HG03103 (cell line): ENCODE measurements at regions not wholly inside any gene's neighbourhood (a gene's known extent, or its start where the extent isn't known, plus 50 kb on each side); places are given as distances from the start of the nearest gene placed in this dataset.

Source experiments
- ATAC-seq: cut with Tn5 transposase; IDR thresholded peaks from one replicate; pipeline ENCODE4 v1.9.1; 2021; ENCODE audit warnings: low read depth; ENCODE audit not compliant: unreplicated experiment

- no peak for ATAC-seq
These were observed 129.5 kb upstream of the DSCAM start for GRCh38 chr21:40976198-40977109.

DNA sequence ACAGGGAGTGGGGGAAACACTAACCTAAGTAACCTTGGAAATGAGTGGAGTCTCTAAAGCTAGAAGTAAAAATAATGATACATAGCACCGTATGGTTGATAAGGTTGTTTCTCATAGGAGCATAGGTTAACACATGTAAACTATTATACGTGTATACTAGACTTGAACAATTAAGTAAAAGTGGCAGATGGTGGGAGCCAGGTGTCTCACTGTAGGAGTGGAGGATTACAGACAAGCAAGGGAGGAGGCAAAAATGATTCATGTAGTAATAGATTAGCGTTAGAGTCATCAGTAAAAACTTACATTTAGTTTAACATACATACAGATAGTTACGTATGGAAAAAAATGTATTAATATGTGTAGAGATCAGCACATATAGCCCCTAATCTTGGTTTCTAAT is 138.4 kb upstream of the DSCAM start:
- no peak for ATAC-seq

- no peak for ATAC-seq
These were observed 143.4 kb upstream of the DSCAM start for GRCh38 chr21:40990366-40990765.

- no peak for ATAC-seq
These were observed 150.9 kb upstream of the DSCAM start for GRCh38 chr21:40997831-40998230.

GRCh38 chr21:41000838-41001237 is 153.9 kb upstream of the DSCAM start:
- no peak for ATAC-seq

GRCh38 chr21:41006636-41007035 is 159.7 kb upstream of the DSCAM start:
- no peak for ATAC-seq

DNA sequence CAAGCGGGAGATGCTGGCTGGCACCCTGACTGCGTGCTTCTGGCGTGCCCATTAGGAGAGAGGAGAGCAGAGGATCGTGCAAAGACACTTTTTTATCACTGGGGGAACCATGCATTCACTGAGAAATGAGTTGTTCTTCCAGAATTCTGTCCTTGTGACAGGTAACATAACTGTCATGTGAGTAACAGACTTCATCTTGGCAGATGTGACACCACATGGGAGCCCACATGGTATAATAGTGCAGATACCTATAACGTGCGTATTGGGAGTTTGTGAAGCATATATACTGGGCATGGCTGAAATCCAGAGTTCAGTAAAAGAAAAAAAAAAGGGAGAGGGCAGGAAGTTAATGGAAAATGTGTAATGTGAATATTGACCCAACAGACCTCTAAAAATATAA is 159.6 kb upstream of the BACE2 start:
- no peak for ATAC-seq

DNA sequence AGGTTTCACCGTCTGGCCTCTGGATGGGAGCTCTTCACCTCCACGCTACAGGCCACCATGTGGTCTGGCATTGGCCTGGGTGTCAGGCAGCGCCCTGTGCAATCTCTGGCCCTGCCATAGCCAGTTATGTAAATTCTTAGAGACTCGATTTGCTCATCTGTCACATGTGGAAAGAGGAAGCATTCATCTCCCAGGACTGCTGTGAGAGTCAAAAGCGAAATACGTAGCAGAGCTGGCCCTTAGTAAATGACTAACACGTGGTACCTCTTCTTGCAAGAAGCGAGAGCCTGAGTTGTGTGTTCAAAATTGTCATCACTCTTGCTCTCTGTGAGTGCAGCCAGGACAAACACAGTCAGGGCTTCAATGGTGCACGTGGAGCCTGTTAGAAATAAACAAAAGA is 159.0 kb upstream of the BACE2 start:
- ATAC-seq = no peak

DNA sequence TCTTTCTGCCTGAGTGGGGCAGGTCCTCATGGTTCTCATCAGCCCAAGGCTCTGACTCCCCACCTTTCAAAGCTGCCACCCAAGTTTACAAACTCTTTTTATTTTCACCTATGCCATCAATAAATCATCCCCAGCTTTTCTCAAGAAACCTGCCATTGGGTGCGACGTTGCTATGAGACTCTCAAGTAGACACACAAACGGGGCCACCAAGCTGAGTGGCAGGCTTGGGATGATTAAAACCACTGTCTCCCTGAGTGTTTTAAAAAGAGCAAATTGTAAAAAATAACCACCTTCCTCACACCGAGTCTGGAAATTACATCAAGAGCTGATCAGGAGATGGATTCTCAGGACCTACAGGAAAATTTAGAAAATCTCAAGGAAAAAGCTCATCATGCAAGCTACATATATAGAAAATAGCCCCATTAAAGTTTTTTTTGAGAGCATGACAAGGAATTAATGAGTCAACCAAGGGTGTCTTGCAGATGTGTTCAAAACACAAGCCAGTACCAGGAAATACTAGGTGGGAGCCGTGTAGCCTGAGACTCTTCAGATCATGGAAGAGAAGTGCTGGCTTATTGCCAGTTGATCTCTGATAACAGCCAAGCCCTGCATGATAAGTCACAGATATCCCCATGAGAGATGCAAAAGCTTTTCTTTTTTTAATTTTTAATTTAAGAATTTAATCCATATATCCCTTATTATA is 158.4 kb upstream of the BACE2 start:
- ATAC-seq = no peak

DNA sequence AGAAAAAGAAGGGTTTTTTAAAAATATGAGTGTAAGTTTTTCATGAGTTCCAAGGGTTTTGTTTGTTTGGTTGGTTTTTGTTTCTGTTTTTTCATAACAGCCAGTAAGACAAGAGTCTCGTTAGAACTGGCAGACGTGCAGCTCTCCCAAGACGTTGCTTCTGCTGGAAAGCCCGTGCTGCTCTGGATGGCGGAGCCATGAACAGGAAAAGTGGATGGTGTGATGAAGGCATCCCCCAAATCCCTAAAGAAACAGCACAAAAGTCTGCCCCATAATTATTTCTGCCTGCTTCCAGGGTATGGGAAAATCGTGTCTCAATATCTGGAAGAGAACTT is 157.9 kb upstream of the BACE2 start:
- no peak for ATAC-seq

DNA sequence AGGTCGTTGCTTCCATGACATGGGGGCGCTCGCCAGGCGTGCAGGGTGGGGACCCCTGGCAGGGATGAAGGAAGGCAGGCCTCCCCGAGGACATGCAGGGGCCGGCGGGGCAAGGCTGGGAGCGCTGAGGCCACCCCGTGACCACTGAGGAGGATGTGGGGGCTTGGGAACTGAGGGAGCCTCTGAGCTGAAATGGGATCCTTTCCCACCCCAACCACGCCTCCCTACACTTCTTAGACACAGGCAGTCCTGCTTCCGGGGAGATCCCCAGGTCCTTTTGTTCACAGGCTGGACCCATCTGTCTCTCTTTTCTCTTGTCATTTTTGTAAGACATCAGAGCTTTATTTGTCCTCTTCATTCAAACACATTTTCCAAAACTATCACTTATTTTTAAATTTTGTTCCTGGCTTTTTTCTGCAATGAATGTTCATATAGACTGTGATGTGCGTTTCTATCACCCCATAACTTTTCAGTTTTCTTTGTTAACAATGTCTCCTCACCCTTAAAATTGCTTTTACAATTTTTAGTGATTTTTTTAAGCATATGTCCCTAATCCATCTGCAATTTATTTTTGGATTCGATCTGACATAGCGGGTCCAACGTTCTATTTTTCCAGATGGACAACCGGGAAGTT is 156.7 kb upstream of the BACE2 start:
- no peak for ATAC-seq

DNA sequence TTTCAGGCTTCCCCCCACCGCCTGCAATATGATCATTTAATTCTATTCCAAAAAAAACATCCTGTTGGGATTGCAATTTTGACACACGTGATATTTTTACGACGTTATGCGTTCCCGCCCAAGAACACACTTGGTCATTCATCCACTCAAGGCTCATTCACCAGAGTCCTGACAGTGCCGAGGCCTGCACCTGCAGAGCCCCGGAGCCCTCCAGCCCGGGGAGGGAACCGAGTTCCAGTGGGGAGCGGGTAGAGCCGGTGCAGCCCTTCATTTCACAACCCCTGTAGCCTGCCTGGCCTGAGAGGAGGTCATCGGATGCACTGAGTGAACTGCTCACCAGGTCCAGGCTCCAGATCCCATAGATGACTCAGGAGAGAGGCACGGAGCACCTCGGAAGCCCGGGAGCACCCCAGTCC is 156.0 kb upstream of the BACE2 start:
- no peak for ATAC-seq

DNA sequence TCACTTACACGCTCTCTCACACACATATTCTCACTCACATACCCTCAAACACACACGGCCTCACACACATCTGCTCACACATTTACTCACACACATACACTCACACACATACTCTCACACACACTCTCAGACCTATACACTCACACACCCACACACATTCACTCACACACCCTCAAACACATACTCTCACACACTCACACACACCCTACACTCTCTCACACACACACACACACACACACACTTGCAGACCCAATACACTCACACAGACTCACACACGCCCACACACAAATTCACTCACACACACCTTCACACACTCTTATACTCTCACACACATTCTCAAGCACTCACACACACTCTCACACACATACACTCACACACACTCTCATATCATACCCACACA is 155.5 kb upstream of the BACE2 start:
- no peak for ATAC-seq

- ATAC-seq = no peak
These were observed 151.5 kb upstream of the BACE2 start for GRCh38 chr21:41016472-41016871.

DNA sequence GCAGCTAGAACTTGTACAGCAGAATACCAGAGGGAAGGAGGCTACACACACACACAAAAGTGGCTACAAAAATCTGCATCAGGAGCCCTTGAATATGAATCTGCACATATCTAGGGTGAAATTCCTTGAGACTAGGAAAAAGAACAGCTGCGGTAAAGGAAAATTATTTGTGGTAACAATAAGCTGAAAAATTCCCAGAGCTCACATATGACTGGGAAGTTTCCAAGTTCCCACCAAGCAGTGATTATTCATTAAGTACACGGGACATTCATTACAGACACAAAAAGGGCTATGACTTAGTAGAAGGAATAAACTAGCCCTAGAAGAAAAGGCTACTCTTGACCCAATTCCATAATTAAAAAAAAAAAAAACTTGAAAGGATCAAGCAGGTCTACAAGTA is 149.5 kb upstream of the BACE2 start:
- no peak for ATAC-seq

GRCh38 chr21:41023936-41024335 is 144.0 kb upstream of the BACE2 start:
- ATAC-seq = no peak

- ATAC-seq = no peak
These were observed 143.6 kb upstream of the BACE2 start for GRCh38 chr21:41024341-41024740.

DNA sequence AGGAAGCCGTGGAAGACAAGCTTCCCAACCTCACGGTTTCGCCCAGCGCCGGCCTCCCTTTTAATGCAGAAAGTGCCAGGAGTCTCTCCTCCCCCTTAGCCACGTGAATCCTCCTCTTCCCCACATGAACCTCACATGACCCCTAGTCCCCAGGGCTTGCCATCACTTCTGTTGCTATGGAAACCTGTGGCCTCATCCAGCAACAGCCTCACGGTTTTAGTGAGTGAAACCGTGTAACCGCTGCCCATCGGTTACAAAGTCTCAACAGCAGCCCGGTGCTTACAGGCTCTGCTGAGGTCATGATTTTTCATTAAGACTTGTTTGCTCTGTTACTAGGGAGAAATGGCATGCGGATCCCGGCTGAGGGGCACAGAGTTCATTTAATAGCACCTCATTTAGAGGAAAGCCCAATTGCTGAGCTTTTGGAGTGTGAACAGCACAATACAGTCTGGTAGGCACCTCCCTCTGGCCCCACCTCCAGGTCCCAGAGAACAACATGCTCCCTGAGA is 143.2 kb upstream of the BACE2 start:
- no peak for ATAC-seq

DNA sequence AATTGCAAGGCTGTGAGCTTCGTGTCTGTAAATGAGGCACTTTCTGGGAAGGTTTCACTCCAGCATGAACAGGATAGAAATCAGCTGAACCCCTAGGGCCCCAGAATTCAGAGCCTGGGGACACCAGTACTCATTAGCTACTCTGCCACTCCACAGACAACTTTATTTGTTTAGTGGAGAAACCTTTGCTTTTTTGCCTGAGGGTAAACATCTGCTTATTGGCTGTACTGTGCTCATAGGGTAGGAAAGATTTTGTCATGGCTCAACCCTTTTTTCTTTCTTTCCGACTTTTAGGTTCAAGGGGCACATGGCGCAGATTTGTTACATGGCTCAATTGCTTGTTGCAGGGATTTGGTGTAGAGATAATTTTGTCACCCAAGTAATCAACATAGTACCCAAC is 138.4 kb upstream of the BACE2 start:
- no peak for ATAC-seq

DNA sequence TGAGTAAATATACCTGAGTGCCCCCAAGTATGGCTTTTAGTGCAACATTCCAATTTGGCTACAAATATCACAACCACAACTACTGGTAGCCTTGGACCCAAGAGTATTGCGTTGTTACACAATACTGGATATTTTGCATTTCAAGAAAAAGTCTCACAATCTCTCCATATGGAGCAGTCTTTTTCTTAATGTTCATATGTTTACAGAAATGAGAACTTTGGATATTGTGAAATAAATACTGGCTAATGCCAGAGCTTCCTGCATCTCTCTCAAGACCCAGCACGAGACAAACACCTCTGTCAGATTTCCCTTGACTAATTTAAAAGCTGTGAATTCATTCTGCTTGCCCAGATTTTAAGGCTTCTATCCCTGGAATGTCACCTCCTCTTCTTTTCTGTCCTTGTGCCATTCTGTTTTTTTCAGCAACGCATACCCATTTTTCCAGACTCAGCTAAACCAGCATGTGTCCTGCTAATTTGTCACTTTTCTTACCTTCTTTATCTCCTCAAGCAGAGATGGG is 136.2 kb upstream of the BACE2 start:
- no peak for ATAC-seq

DNA sequence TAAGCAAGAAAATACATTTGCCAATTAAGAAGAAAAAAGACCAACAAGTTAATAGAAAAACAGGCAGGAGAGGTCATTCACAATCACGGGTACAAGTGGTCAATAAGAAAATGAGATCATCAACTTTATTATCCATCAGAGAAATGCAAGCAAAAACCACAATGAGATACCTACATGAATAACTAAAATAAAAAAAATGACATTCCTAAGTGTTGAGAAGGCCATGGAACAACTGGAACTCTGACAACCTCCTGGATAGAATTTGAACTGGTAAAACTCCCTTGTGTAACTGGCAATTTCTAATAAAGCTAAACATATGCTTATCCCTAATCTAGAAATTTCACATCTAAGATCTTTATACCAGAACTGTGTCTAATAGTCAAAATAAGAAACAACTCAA is 135.4 kb upstream of the BACE2 start:
- ATAC-seq = no peak
